GM23248 (cell line): ENCODE measurements at regions not wholly inside any gene's neighbourhood (a gene's known extent, or its start where the extent isn't known, plus 50 kb on each side); places are given as distances from the start of the nearest gene placed in this dataset.
"Not testable (repeated sequence)": the region's sequence is repeated elsewhere in the genome, so short reads cannot be mapped to it uniquely, and the experiment has no call there.

Experiments used
- DNase-seq: peaks from one replicate; pipeline ENCODE4 v3.0.0-alpha.2; 2015
- H2AFZ ChIP-seq: fragments of 200-600 bp; sonication (generic); 2 replicates; pipeline ENCODE4 v1.6.1; 2016; ENCODE audit warnings: antibody characterized with exemption
- H3F3A ChIP-seq: fragments of 200-600 bp; sonication (generic); 2 replicates; pipeline ENCODE4 v1.6.1; 2016; ENCODE audit warnings: mild to moderate bottlenecking, antibody characterized with exemption, mixed run types; ENCODE audit not compliant: insufficient read depth
- H3K27ac ChIP-seq: fragments of 200-600 bp; sonication (generic); 2 replicates; pipeline ENCODE4 v1.5.1; 2016; ENCODE audit warnings: mild to moderate bottlenecking
- H3K27me3 ChIP-seq: fragments of 200-600 bp; sonication (generic); replicated peaks from 2 replicates; pipeline ENCODE4 v1.6.1; 2016; ENCODE audit warnings: mild to moderate bottlenecking; ENCODE audit not compliant: insufficient read depth
- H3K36me3 ChIP-seq: fragments of 200-600 bp; sonication (generic); 2 replicates; pipeline ENCODE4 v1.6.1; 2016; ENCODE audit warnings: low read depth, mild to moderate bottlenecking
- H3K4me1 ChIP-seq: fragments of 200-600 bp; sonication (generic); 2 replicates; pipeline ENCODE4 v1.6.1; 2016; ENCODE audit warnings: mild to moderate bottlenecking; ENCODE audit not compliant: insufficient read depth
- H3K4me2 ChIP-seq: fragments of 200-600 bp; sonication (generic); one replicate; pipeline ENCODE4 v1.6.1; 2016; ENCODE audit warnings: mild to moderate bottlenecking; ENCODE audit not compliant: unreplicated experiment
- H3K4me3 ChIP-seq: fragments of 200-600 bp; sonication (generic); 2 replicates; pipeline ENCODE4 v1.5.1; 2016; ENCODE audit warnings: mild to moderate bottlenecking
- H3K79me2 ChIP-seq: fragments of 200-600 bp; sonication (generic); 2 replicates; pipeline ENCODE4 v1.6.1; 2016; ENCODE audit warnings: mild to moderate bottlenecking; ENCODE audit not compliant: insufficient read depth
- H3K9ac ChIP-seq: fragments of 200-600 bp; sonication (generic); 2 replicates; pipeline ENCODE4 v1.6.1; 2016; ENCODE audit warnings: mild to moderate bottlenecking
- H3K9me2 ChIP-seq: fragments of 200-600 bp; sonication (generic); 2 replicates; pipeline ENCODE4 v1.6.1; 2016; ENCODE audit warnings: mixed run types, mild to moderate bottlenecking, moderate library complexity; ENCODE audit not compliant: insufficient read depth
- H3K9me3 ChIP-seq: fragments of 200-600 bp; sonication (generic); one replicate; pipeline ENCODE4 v1.6.1; 2017; ENCODE audit warnings: low read depth
- H4K20me1 ChIP-seq: fragments of 200-600 bp; sonication (generic); 2 replicates; pipeline ENCODE4 v1.6.0; 2016; ENCODE audit not compliant: insufficient read depth
- EZH2 ChIP-seq: fragments of 200-600 bp; sonication (generic); IDR thresholded peaks from 2 replicates; pipeline ENCODE4 v1.6.1; 2018; ENCODE audit warnings: antibody characterized with exemption, mild to moderate bottlenecking; ENCODE audit not compliant: insufficient read depth, poor library complexity, severe bottlenecking
- EZH2phosphoT487 ChIP-seq: fragments of 200-600 bp; sonication (generic); IDR thresholded peaks from 2 replicates; pipeline ENCODE4 v1.6.1; 2018; ENCODE audit warnings: antibody characterized with exemption, moderate library complexity, mild to moderate bottlenecking, low read depth; ENCODE audit not compliant: insufficient read depth
- WGBS, 2 experiments: methylation state at CpG; one replicate each; pipeline ENCODE4 v1.1.6; 2015 to 2017; ENCODE audit warnings: low lambda C conversion rate in 2 of 2, low coverage in 1 of 2; ENCODE audit errors: missing lambda C conversion rate in 2 of 2; 5-methylcytosine and 5-hydroxymethylcytosine counted together
- in situ Hi-C: fragments of 300-500 bp; cut with MboI; formaldehyde crosslinking; loops from 2 replicates; pipeline ENCODE4 v1.15.0; 2020

GRCh38 chr11:134958870-134959269 is 546.8 kb upstream of the B3GAT1 start:
- Histone ChIP-seq H3K9me3 (no peaks in the 10 kb centered on the region), H2AFZ (no peak overlapping the region), H3K4me1 (no peaks in the 10 kb centered on the region), H3K27me3 (no peaks in the 10 kb centered on the region), H3K4me3 (no peak overlapping the region), H4K20me1 (no peaks in the 10 kb centered on the region), H3K79me2 (no peaks in the 10 kb centered on the region), H3K27ac (no peak overlapping the region), H3F3A (no peaks in the 10 kb centered on the region), H3K4me2 (no peak overlapping the region), H3K36me3 (no peaks in the 10 kb centered on the region), H3K9me2 (no peaks in the 10 kb centered on the region), H3K9ac (no peak overlapping the region)
- WGBS, 2 experiments: 15 to 18% methylated on average over 8 of the region's 8 CpGs
- no peak for TF ChIP-seq EZH2phosphoT487
- DNase-seq: no peak
- in situ Hi-C loops: no loop called here

GRCh38 chr11:134958336-134958640 is 546.2 kb upstream of the B3GAT1 start:
- Histone ChIP-seq H3K9me3 (no peaks in the 10 kb centered on the region), H3K9me2 (no peaks in the 10 kb centered on the region), H3K4me1 (no peaks in the 10 kb centered on the region), H3K27ac (no peak overlapping the region), H4K20me1 (no peaks in the 10 kb centered on the region), H3K4me2 (no peak overlapping the region), H3K27me3 (no peaks in the 10 kb centered on the region), H3K36me3 (no peaks in the 10 kb centered on the region), H2AFZ (no peak overlapping the region), H3K4me3 (no peak overlapping the region), H3F3A (no peaks in the 10 kb centered on the region), H3K79me2 (no peaks in the 10 kb centered on the region), H3K9ac (no peak overlapping the region)
- no peak for DNase-seq
- in situ Hi-C loops: no loop called here
- TF ChIP-seq EZH2phosphoT487: no peak
- no peak for TF ChIP-seq EZH2
- 37 to 39% methylated on average over 9 of the region's 9 CpGs for WGBS, 2 experiments

- no peak overlapping the region for H2AFZ ChIP-seq
- H3F3A ChIP-seq: no peaks in the 10 kb centered on the region
- H3K9me3 ChIP-seq: no peaks in the 10 kb centered on the region
- in situ Hi-C loops: no loop called here
- DNase-seq: no peak
- H3K9ac ChIP-seq: no peak overlapping the region
- no peaks in the 10 kb centered on the region for H4K20me1 ChIP-seq
- no peak overlapping the region for H3K27ac ChIP-seq
- H3K4me1 ChIP-seq: no peaks in the 10 kb centered on the region
- 44 to 53% methylated on average over 17 of the region's 17 CpGs for WGBS, 2 experiments
- no peaks in the 10 kb centered on the region for H3K9me2 ChIP-seq
- no peak overlapping the region for H3K4me3 ChIP-seq
- H3K36me3 ChIP-seq: no peaks in the 10 kb centered on the region
- no peak overlapping the region for H3K4me2 ChIP-seq
- H3K79me2 ChIP-seq: no peaks in the 10 kb centered on the region
- H3K27me3 ChIP-seq: no peaks in the 10 kb centered on the region
- TF ChIP-seq EZH2: no peak
- no peak for TF ChIP-seq EZH2phosphoT487
These were observed 545.7 kb upstream of the B3GAT1 start for GRCh38 chr11:134957540-134958335.

- H3K9me3 ChIP-seq: no peaks in the 10 kb centered on the region
- no peaks in the 10 kb centered on the region for H4K20me1 ChIP-seq
- WGBS, 2 experiments: 78 to 80% methylated on average over 13 of the region's 13 CpGs
- no peak overlapping the region for H3K27ac ChIP-seq
- no peaks in the 10 kb centered on the region for H3K79me2 ChIP-seq
- no peak overlapping the region for H3K9ac ChIP-seq
- no peak for TF ChIP-seq EZH2
- TF ChIP-seq EZH2phosphoT487: no peak
- H3K4me3 ChIP-seq: no peak overlapping the region
- DNase-seq: no peak
- H3F3A ChIP-seq: no peaks in the 10 kb centered on the region
- H3K36me3 ChIP-seq: no peaks in the 10 kb centered on the region
- in situ Hi-C loops: no loop called here
- H3K4me1 ChIP-seq: 0 out of 2 replicates have a peak, but pooled peaks cover under 1% of the 10 kb centered on the region
- no peaks in the 10 kb centered on the region for H3K27me3 ChIP-seq
- no peak overlapping the region for H3K4me2 ChIP-seq
- H2AFZ ChIP-seq: no peak overlapping the region
- no peaks in the 10 kb centered on the region for H3K9me2 ChIP-seq
These were observed 544.6 kb upstream of the B3GAT1 start for GRCh38 chr11:134956450-134957210.

GRCh38 chr11:134955970-134956369 is 543.9 kb upstream of the B3GAT1 start:
- H2AFZ ChIP-seq, H3F3A ChIP-seq, H3K9me3 ChIP-seq: not testable (repeated sequence)

More at GRCh38 chr11:134955970-134956369, 543.9 kb upstream of the B3GAT1 start:
- H3K79me2 ChIP-seq, H3K27me3 ChIP-seq, H3K4me2 ChIP-seq, H3K9ac ChIP-seq, H3K9me2 ChIP-seq, H3K4me3 ChIP-seq, DNase-seq, H3K36me3 ChIP-seq, H3K4me1 ChIP-seq, in situ Hi-C loops, H3K27ac ChIP-seq, H4K20me1 ChIP-seq: not testable (repeated sequence)
- 75 to 78% methylated on average over 4 of the region's 4 CpGs for WGBS, 2 experiments
